Vagina (tissue), 2 donors: ENCODE measurements at regions not wholly inside any gene's neighbourhood (a gene's known extent, or its start where the extent isn't known, plus 50 kb on each side); places are given as distances from the start of the nearest gene placed in this dataset.

Source experiments
- CTCF ChIP-seq, 3 experiments: fragments of 450-650 bp in 2 of 3; fragments of 200-600 bp in 1 of 3; sonication (generic) in 1 of 3; IDR thresholded peaks; one replicate each; pipeline ENCODE4 v1.5.1; 2017 to 2019; ENCODE audit warnings: antibody characterized with exemption in 3 of 3, mild to moderate bottlenecking in 2 of 3, moderate library complexity in 2 of 3
- POLR2A ChIP-seq, 2 donors: fragments of 450-650 bp; IDR thresholded peaks; one replicate each; pipeline ENCODE4 v1.6.1; 2017; ENCODE audit warnings: antibody characterized with exemption in 2 of 2, mild to moderate bottlenecking in 2 of 2, moderate library complexity in 2 of 2
- POLR2AphosphoS5 ChIP-seq, 2 donors: sonication (generic); formaldehyde crosslinking; IDR thresholded peaks; one replicate each; pipeline ENCODE4 v1.9.0; 2017; ENCODE audit warnings: antibody characterized with exemption in 2 of 2, mild to moderate bottlenecking in 2 of 2, low read depth in 1 of 2; ENCODE audit not compliant: insufficient read depth in 1 of 2

GRCh38 chr3:161426758-161427157, 55.4 kb upstream of the SPTSSB start:
- TF ChIP-seq POLR2AphosphoS5 (IDR thresholded peaks at IDR 0.05; ENCODE audit: insufficient read depth in 1 of 2, low read depth in 1 of 2) (no peak), POLR2A (IDR thresholded peaks at IDR 0.05) (no peak), CTCF (IDR thresholded peaks at IDR 0.05) (no peak)
